GM23338 (cell line): ENCODE measurements at regions not wholly inside any gene's neighbourhood (a gene's known extent, or its start where the extent isn't known, plus 50 kb on each side); places are given as distances from the start of the nearest gene placed in this dataset.
A peak's percentile ranks its signal among the peaks of the same experiment; 100 is the strongest.

Experiments used
- CTCF ChIP-seq, 2 experiments: fragments of 200-600 bp in 1 of 2; sonication (generic) in 1 of 2; conservative IDR thresholded peaks; 2 replicates each; pipeline versions ENCODE4 v1.5.1 to v1.6.1; 2016 to 2017; ENCODE audit warnings: antibody characterized with exemption in 2 of 2, low read depth in 2 of 2, mild to moderate bottlenecking in 2 of 2, moderate library complexity in 1 of 2
- JUNB ChIP-seq: IDR thresholded peaks from one replicate; pipeline ENCODE4 v1.6.1; 2016; ENCODE audit warnings: antibody characterized with exemption; ENCODE audit not compliant: unreplicated experiment
- POLR2AphosphoS5 ChIP-seq: IDR thresholded peaks from 2 replicates; pipeline ENCODE4 v1.6.1; 2016; ENCODE audit warnings: antibody characterized with exemption, low read depth

- TF ChIP-seq CTCF (conservative IDR thresholded peaks at IDR 0.05; ENCODE audit: low read depth in 2 of 2) (peak; percentile 40 to 63), POLR2AphosphoS5 (no peak), JUNB (no peak)
These were observed 1348.8 kb downstream of the PCDH18 start for GRCh38 chr4:136183513-136183912.
